Panc1 (cell line): ENCODE measurements at regions not wholly inside any gene's neighbourhood (a gene's known extent, or its start where the extent isn't known, plus 50 kb on each side); places are given as distances from the start of the nearest gene placed in this dataset.
A peak's percentile ranks its signal among the peaks of the same experiment; 100 is the strongest.
"Not testable (repeated sequence)": the region's sequence is repeated elsewhere in the genome, so short reads cannot be mapped to it uniquely, and the experiment has no call there.

Experiments used
- ATAC-seq: fragments of 200-7000 bp; cut with Tn5 transposase; 2 replicates; pipeline ENCODE4 v1.9.1; 2020; ENCODE audit warnings: mild to moderate bottlenecking, moderate library complexity
- BruUV-seq: library from RNA; stranded (reverse); fragments of 400-500 nt; replicated peaks from 2 replicates; lab custom pipeline; 2021; lab: Mats Ljungman, UMichigan
- CTCF ChIA-PET: fragments of 300-600 bp; sonication (Branson Sonifier 250); formaldehyde crosslinking; loops from one replicate; lab custom pipeline; 2022; ENCODE audit warnings: antibody characterized with exemption; lab: Charles Lee
- POLR2A ChIA-PET: fragments of 300-600 bp; sonication (Branson Sonifier 250); formaldehyde crosslinking; loops from one replicate; lab custom pipeline; 2022; ENCODE audit warnings: antibody characterized with exemption; lab: Charles Lee
- DNase-seq: peaks from one replicate; pipeline ENCODE4 v3.0.0-alpha.2; 2010; ENCODE audit warnings: low read depth, low spot score
- H3K27ac ChIP-seq: 2 replicates; pipeline ENCODE4 v1.5.1; 2011; ENCODE audit warnings: mild to moderate bottlenecking, low read length, inconsistent platforms
- H3K27me3 ChIP-seq: fragments of 200-500 bp; sonication (Bioruptor generic); 2 replicates; pipeline ENCODE4 v1.6.0; 2014; ENCODE audit warnings: low read length, inconsistent platforms; ENCODE audit not compliant: control insufficient read depth, insufficient read depth
- H3K36me3 ChIP-seq: fragments of 200-500 bp; sonication (Bioruptor generic); 2 replicates; pipeline ENCODE4 v1.5.1; 2014; ENCODE audit warnings: inconsistent platforms, mild to moderate bottlenecking, low read length, moderate library complexity; ENCODE audit not compliant: control insufficient read depth, insufficient read depth
- H3K4me1 ChIP-seq: 2 replicates; pipeline ENCODE4 v1.5.1; 2011; ENCODE audit warnings: inconsistent platforms, mild to moderate bottlenecking, low read length, moderate library complexity; ENCODE audit not compliant: control insufficient read depth, insufficient read depth
- H3K4me3 ChIP-seq, 2 experiments: 2 replicates each; pipeline ENCODE4 v1.5.1; 2011 to 2012; ENCODE audit warnings: low read depth in 2 of 2, low read length in 2 of 2, mild to moderate bottlenecking in 2 of 2, inconsistent platforms in 1 of 2, moderate library complexity in 1 of 2
- H3K9me3 ChIP-seq: fragments of 200-500 bp; sonication (Bioruptor generic); 2 replicates; pipeline ENCODE4 v1.5.1; 2014; ENCODE audit warnings: low read depth, mild to moderate bottlenecking, inconsistent platforms, low read length, moderate library complexity; ENCODE audit not compliant: control insufficient read depth, insufficient read depth
- POLR2AphosphoS5 ChIP-seq: IDR thresholded peaks from 2 replicates; pipeline ENCODE4 v1.6.1; 2012; ENCODE audit warnings: mild to moderate bottlenecking, low read depth, low read length, moderate library complexity
- SIN3A ChIP-seq: IDR thresholded peaks from 2 replicates; pipeline ENCODE4 v1.6.1; 2012; ENCODE audit warnings: low read depth, mild to moderate bottlenecking, low read length, moderate library complexity, borderline replicate concordance; ENCODE audit not compliant: insufficient read depth
- TCF7L2 ChIP-seq: IDR thresholded peaks from 2 replicates; pipeline ENCODE4 v1.6.1; 2011; ENCODE audit warnings: mild to moderate bottlenecking, low read depth, low read length, inconsistent platforms
- in situ Hi-C: cut with HindIII; loops from 2 replicates; pipeline ENCODE4 v1.10.0; 2016; ENCODE audit warnings: low sequenced_read_pairs, low pct_unique_long_range_greater_than_20kb
- intact Hi-C: fragments of 100-400 bp; cut with micrococcal nuclease; formaldehyde crosslinking; loops from one replicate; pipeline ENCODE4 v1.10.0; 2022; ENCODE audit not compliant: unreplicated experiment
- TF ChIP-seq, protein P1 (sequence below), 2 experiments: IDR thresholded peaks; 2 replicates each; pipeline ENCODE4 v1.6.1; 2011 to 2012; ENCODE audit warnings: low read depth in 2 of 2, control low read depth in 1 of 2, low read length in 1 of 2, mild to moderate bottlenecking in 1 of 2, moderate library complexity in 1 of 2; ENCODE audit not compliant: insufficient read depth in 1 of 2
- TF ChIP-seq, protein P2 (sequence below): fragments of 450-650 bp; IDR thresholded peaks from 2 replicates; pipeline ENCODE4 v1.5.1; 2017; ENCODE audit warnings: mild to moderate bottlenecking

DNA sequence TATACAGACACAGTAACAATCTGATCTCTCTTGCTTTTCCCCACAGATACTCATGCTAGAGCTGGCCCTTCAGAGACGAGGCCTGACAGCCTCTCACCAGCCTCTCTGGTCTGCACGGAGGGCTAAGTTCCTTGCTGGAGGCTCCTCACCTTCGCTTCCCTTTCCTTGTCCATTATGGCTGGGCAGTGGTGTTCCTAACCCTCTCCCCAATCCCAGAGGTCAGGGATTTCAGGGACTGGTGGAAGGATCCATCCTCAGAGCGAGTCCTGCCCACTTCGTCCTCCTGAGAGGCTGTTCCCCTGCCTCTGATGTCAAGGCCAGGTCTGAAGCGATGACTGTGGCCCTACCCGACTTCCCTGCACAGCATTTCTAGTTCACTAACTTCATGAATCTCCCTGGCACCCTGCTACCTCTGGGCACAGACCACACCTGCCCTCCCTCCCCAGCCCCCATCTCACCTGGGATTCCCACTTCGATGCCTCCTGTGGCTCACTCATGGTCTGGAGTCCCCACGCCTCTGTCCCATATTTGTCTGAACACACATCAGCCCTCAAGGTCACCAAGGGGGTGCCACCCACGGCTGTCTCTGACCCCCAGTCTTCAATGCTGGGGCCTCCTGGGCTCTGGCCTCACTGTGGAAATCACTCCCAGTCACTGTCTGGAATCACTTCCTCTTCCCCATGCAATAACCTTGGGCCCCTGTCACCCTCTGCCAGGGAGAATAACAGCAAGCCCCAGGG is 124.9 kb upstream of the PRR20G start:
- POLR2A ChIA-PET = no interaction called here
- no peaks in the 10 kb centered on the region for H3K4me1 ChIP-seq
- no peak overlapping the region for H3K27ac ChIP-seq
- DNase-seq (no peak), ATAC-seq (peak; percentile 47; the same call in 1 of the 2 replicates)
- H3K4me3 ChIP-seq = no peak overlapping the region
- intact Hi-C loops = no loop called here
- H3K27me3 ChIP-seq = peaks cover 31% of the 10 kb centered on the region
- H3K36me3 ChIP-seq = no peaks in the 10 kb centered on the region
- in situ Hi-C loops = no loop called here
- H3K9me3 ChIP-seq = no peaks in the 10 kb centered on the region
- BruUV-seq = no TSS peak
- CTCF ChIA-PET = no interaction called here
- TF ChIP-seq, protein P1, sequence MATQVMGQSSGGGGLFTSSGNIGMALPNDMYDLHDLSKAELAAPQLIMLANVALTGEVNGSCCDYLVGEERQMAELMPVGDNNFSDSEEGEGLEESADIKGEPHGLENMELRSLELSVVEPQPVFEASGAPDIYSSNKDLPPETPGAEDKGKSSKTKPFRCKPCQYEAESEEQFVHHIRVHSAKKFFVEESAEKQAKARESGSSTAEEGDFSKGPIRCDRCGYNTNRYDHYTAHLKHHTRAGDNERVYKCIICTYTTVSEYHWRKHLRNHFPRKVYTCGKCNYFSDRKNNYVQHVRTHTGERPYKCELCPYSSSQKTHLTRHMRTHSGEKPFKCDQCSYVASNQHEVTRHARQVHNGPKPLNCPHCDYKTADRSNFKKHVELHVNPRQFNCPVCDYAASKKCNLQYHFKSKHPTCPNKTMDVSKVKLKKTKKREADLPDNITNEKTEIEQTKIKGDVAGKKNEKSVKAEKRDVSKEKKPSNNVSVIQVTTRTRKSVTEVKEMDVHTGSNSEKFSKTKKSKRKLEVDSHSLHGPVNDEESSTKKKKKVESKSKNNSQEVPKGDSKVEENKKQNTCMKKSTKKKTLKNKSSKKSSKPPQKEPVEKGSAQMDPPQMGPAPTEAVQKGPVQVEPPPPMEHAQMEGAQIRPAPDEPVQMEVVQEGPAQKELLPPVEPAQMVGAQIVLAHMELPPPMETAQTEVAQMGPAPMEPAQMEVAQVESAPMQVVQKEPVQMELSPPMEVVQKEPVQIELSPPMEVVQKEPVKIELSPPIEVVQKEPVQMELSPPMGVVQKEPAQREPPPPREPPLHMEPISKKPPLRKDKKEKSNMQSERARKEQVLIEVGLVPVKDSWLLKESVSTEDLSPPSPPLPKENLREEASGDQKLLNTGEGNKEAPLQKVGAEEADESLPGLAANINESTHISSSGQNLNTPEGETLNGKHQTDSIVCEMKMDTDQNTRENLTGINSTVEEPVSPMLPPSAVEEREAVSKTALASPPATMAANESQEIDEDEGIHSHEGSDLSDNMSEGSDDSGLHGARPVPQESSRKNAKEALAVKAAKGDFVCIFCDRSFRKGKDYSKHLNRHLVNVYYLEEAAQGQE (IDR thresholded peaks at IDR 0.05; ENCODE audit: insufficient read depth in 1 of 2, low read depth in 2 of 2, low read length in 1 of 2) = no peak
- no peak for TF ChIP-seq TCF7L2
- no peak for TF ChIP-seq SIN3A
- TF ChIP-seq, protein P2, sequence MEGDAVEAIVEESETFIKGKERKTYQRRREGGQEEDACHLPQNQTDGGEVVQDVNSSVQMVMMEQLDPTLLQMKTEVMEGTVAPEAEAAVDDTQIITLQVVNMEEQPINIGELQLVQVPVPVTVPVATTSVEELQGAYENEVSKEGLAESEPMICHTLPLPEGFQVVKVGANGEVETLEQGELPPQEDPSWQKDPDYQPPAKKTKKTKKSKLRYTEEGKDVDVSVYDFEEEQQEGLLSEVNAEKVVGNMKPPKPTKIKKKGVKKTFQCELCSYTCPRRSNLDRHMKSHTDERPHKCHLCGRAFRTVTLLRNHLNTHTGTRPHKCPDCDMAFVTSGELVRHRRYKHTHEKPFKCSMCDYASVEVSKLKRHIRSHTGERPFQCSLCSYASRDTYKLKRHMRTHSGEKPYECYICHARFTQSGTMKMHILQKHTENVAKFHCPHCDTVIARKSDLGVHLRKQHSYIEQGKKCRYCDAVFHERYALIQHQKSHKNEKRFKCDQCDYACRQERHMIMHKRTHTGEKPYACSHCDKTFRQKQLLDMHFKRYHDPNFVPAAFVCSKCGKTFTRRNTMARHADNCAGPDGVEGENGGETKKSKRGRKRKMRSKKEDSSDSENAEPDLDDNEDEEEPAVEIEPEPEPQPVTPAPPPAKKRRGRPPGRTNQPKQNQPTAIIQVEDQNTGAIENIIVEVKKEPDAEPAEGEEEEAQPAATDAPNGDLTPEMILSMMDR = no peak
- no peak for TF ChIP-seq POLR2AphosphoS5

DNA sequence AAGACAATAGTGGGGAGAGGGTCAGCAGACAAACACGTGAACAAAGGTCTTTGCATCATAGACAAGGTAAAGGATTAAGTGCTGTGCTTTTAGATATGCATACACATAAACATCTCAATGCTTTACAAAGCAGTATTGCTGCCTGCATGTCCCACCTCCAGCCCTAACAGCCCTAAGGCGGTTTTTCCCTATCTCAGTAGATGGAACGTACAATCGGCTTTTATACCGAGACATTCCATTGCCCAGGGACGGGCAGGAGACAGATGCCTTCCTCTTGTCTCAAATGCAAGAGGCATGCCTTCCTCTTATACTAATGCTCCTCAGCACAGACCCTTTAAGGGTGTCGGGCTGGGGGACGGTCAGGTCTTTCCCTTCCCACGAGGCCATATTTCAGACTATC is 124.0 kb upstream of the PRR20G start:
- H3K27ac ChIP-seq, H3K9me3 ChIP-seq, ATAC-seq, CTCF ChIA-PET, H3K4me1 ChIP-seq, DNase-seq, in situ Hi-C loops, H3K36me3 ChIP-seq, H3K4me3 ChIP-seq, BruUV-seq, intact Hi-C loops, POLR2A ChIA-PET: not testable (repeated sequence)
- peaks cover 22% of the 10 kb centered on the region for H3K27me3 ChIP-seq

DNA sequence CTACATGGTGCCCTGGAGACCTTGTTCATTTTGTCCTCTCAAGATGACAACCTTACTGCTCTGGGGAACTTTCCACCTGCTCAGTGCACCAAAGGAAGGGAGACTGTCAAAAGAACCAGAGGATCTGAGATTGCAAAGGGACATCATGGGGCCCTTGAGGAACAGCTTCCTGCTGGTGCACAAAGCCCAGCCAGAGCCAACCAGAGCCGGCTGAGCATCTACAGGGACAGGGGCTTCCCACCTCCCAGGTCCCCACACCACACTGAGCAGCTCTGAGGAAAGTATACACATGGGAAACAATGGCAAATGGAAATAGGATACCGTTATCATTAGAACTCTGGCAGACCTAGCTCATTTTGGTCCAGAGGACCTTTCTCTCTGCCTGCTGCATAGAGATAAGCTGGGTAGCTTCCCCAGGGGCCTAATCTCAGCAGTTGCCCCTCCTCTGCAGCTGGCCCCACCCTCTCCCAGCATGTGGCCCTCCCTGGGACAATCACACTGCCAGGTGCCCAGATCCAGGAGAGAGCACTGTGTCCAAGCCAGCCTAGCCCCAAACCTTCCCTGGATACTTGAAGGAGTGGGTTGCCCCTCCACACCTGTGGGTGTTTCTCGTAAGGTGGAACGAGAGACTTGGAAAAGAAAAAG is 123.4 kb upstream of the PRR20G start:
- H3K4me1 ChIP-seq = no peaks in the 10 kb centered on the region
- H3K4me3 ChIP-seq = no peak overlapping the region
- ATAC-seq (no peak), DNase-seq (no peak)
- H3K27ac ChIP-seq = no peak overlapping the region
- in situ Hi-C loops = no loop called here
- no peaks in the 10 kb centered on the region for H3K9me3 ChIP-seq
- POLR2A ChIA-PET = no interaction called here
- no TSS peak for BruUV-seq
- TF ChIP-seq, protein P2 = no peak
- TF ChIP-seq TCF7L2 (no peak), SIN3A (no peak), POLR2AphosphoS5 (no peak)
- TF ChIP-seq, protein P1 (IDR thresholded peaks at IDR 0.05; ENCODE audit: insufficient read depth in 1 of 2, low read depth in 2 of 2, low read length in 1 of 2) = no peak
- intact Hi-C loops = no loop called here
- no peaks in the 10 kb centered on the region for H3K36me3 ChIP-seq
- H3K27me3 ChIP-seq = peaks cover 15% of the 10 kb centered on the region
- CTCF ChIA-PET = no interaction called here
